Activated T-cell treated with anti-CD3 and anti-CD28 coated beads, Interleukin-2, amount 50 U/mL, for 48 hours (primary cell): ENCODE measurements at regions not wholly inside any gene's neighbourhood (a gene's known extent, or its start where the extent isn't known, plus 50 kb on each side); places are given as distances from the start of the nearest gene placed in this dataset.

Experiments used
- DNase-seq, 2 experiments: peaks; one replicate each; pipeline ENCODE4 v3.0.0-alpha.2; 2020

- no peak for DNase-seq
Observed at GRCh38 chr6:165229216-165229615, 80.2 kb downstream of the C6orf118 start.

GRCh38 chr6:165227644-165228329, 81.6 kb downstream of the C6orf118 start:
- no peak for DNase-seq

GRCh38 chr6:165223736-165224135, 85.7 kb downstream of the C6orf118 start:
- DNase-seq, result no peak

GRCh38 chr6:165223101-165223500, 86.3 kb downstream of the C6orf118 start:
- no peak for DNase-seq

- DNase-seq, result no peak
Observed at GRCh38 chr6:165222315-165223025, 86.9 kb downstream of the C6orf118 start.

GRCh38 chr6:165220045-165220444, 89.4 kb downstream of the C6orf118 start:
- no peak for DNase-seq

GRCh38 chr6:165219629-165220028, 89.8 kb downstream of the C6orf118 start:
- no peak for DNase-seq

- DNase-seq, result no peak
Observed at GRCh38 chr6:165218829-165219228, 90.6 kb downstream of the C6orf118 start.

GRCh38 chr6:165206798-165207197, 102.6 kb downstream of the C6orf118 start:
- no peak for DNase-seq

GRCh38 chr6:165205632-165206031, 103.8 kb downstream of the C6orf118 start:
- no peak for DNase-seq

- no peak for DNase-seq
Observed at GRCh38 chr6:165204807-165205545, 104.4 kb downstream of the C6orf118 start.

- no peak for DNase-seq
Observed at GRCh38 chr6:165200178-165200577, 109.2 kb downstream of the C6orf118 start.

- DNase-seq, result no peak
Observed at GRCh38 chr6:165191461-165191860, 117.9 kb downstream of the C6orf118 start.

GRCh38 chr6:165186441-165187205, 122.8 kb downstream of the C6orf118 start:
- DNase-seq, result no peak

GRCh38 chr6:165186041-165186440, 123.4 kb downstream of the C6orf118 start:
- no peak for DNase-seq

GRCh38 chr6:165184192-165184979, 125.0 kb downstream of the C6orf118 start:
- no peak for DNase-seq

- no peak for DNase-seq
Observed at GRCh38 chr6:165183496-165184140, 125.8 kb downstream of the C6orf118 start.

GRCh38 chr6:165183071-165183470, 126.3 kb downstream of the C6orf118 start:
- no peak for DNase-seq

- DNase-seq, result no peak
Observed at GRCh38 chr6:165181951-165182414, 127.4 kb downstream of the C6orf118 start.

- DNase-seq, result no peak
Observed at GRCh38 chr6:165178056-165178455, 131.3 kb downstream of the C6orf118 start.

- no peak for DNase-seq
Observed at GRCh38 chr6:165173484-165173883, 135.9 kb downstream of the C6orf118 start.

- no peak for DNase-seq
Observed at GRCh38 chr6:165167861-165168260, 141.5 kb downstream of the C6orf118 start.
